ENCODE measurements at regions not wholly inside any gene's neighbourhood (a gene's known extent, or its start where the extent isn't known, plus 50 kb on each side); places are given as distances from the start of the nearest gene placed in this dataset.

GRCh38 chr9:2496934-2497333 lies 124.7 kb upstream of the VLDLR start:
- no peak for TF ChIP-seq CTCF (IDR thresholded peaks at IDR 0.05)
- Mint-ChIP-seq H3K36me3 (ENCODE audit: low read depth) (peaks cover 5% of the 10 kb centered on the region), H3K4me1 (ENCODE audit: low read depth) (peaks cover 21% of the 10 kb centered on the region), H3K4me3 (ENCODE audit: unreplicated experiment) (no peak overlapping the region), H3K27me3 (ENCODE audit: low read depth) (no peaks in the 10 kb centered on the region), H3K9me3 (ENCODE audit: low read depth) (no peaks in the 10 kb centered on the region), H3K27ac (ENCODE audit: unreplicated experiment) (no peak overlapping the region)
- DNase-seq (ENCODE audit: low spot score): no peak

GRCh38 chr9:2497666-2498400 lies 123.8 kb upstream of the VLDLR start:
- H3K27ac Mint-ChIP-seq (ENCODE audit: unreplicated experiment): no peak overlapping the region
- no peaks in the 10 kb centered on the region for H3K9me3 Mint-ChIP-seq (ENCODE audit: low read depth)
- peaks cover 5% of the 10 kb centered on the region for H3K36me3 Mint-ChIP-seq (ENCODE audit: low read depth)
- TF ChIP-seq CTCF (IDR thresholded peaks at IDR 0.05): no peak
- peaks cover 24% of the 10 kb centered on the region for H3K4me1 Mint-ChIP-seq (ENCODE audit: low read depth)
- no peaks in the 10 kb centered on the region for H3K27me3 Mint-ChIP-seq (ENCODE audit: low read depth)
- no peak for DNase-seq (ENCODE audit: low spot score)
- H3K4me3 Mint-ChIP-seq (ENCODE audit: unreplicated experiment): no peak overlapping the region

DNA sequence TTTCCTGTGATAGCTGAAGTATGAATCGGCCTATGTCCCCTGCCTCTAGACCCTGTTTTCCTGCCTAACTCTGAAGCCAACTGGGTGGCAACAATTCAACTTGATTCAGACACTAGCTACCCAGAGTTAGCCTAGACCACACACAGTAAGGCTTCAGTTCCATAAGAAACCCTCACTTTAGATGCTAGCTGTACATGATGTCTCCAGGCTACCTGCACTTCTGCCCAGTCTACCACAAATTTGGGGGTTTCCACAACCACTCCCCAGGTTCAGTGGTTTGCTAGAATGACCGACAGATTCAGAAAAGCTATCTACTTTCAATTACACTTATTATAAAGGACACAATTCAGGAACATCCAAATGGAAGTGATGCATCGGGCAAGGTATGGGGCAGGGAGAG lies 119.4 kb upstream of the VLDLR start:
- no peak for DNase-seq (ENCODE audit: low spot score)
- TF ChIP-seq CTCF (IDR thresholded peaks at IDR 0.05): no peak
- H3K4me1 Mint-ChIP-seq (ENCODE audit: low read depth): peaks cover 20% of the 10 kb centered on the region
- no peaks in the 10 kb centered on the region for H3K27me3 Mint-ChIP-seq (ENCODE audit: low read depth)
- H3K36me3 Mint-ChIP-seq (ENCODE audit: low read depth): peaks cover 14% of the 10 kb centered on the region
- H3K4me3 Mint-ChIP-seq (ENCODE audit: unreplicated experiment): no peak overlapping the region
- H3K27ac Mint-ChIP-seq (ENCODE audit: unreplicated experiment): no peak overlapping the region
- no peaks in the 10 kb centered on the region for H3K9me3 Mint-ChIP-seq (ENCODE audit: low read depth)

DNA sequence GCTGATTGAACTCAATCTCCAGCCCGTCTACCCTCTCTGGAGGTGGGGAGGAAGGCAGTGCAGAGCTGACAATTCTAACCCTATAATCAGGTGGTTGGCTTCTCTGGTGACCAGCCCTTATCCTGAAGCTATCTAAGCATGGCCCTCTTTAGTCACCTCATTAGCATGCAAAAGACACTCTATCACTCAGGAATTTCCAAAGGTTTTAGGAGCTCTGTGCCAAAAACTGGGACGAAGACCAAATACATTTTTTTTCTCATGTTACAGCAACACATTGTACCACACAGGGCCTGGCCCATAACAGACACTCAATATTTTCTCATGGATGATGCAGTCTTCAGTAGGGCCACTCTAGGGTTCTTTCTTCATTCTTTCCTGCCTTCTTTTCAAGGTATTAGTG lies 118.8 kb upstream of the VLDLR start:
- TF ChIP-seq CTCF (IDR thresholded peaks at IDR 0.05): no peak
- no peak for DNase-seq (ENCODE audit: low spot score)
- H3K4me1 Mint-ChIP-seq (ENCODE audit: low read depth): peaks cover 20% of the 10 kb centered on the region
- H3K27ac Mint-ChIP-seq (ENCODE audit: unreplicated experiment): no peak overlapping the region
- H3K4me3 Mint-ChIP-seq (ENCODE audit: unreplicated experiment): no peak overlapping the region
- no peaks in the 10 kb centered on the region for H3K27me3 Mint-ChIP-seq (ENCODE audit: low read depth)
- no peaks in the 10 kb centered on the region for H3K9me3 Mint-ChIP-seq (ENCODE audit: low read depth)
- peaks cover 14% of the 10 kb centered on the region for H3K36me3 Mint-ChIP-seq (ENCODE audit: low read depth)

GRCh38 chr9:2506321-2506720 lies 115.3 kb upstream of the VLDLR start:
- Mint-ChIP-seq H3K9me3 (ENCODE audit: low read depth) (peaks cover 8% of the 10 kb centered on the region), H3K4me1 (ENCODE audit: low read depth) (peaks cover 10% of the 10 kb centered on the region)

More at GRCh38 chr9:2506321-2506720, 115.3 kb upstream of the VLDLR start:
- TF ChIP-seq CTCF (IDR thresholded peaks at IDR 0.05): no peak
- Mint-ChIP-seq H3K27me3 (ENCODE audit: low read depth) (no peaks in the 10 kb centered on the region), H3K4me3 (ENCODE audit: unreplicated experiment) (no peak overlapping the region), H3K36me3 (ENCODE audit: low read depth) (peaks cover 17% of the 10 kb centered on the region), H3K27ac (ENCODE audit: unreplicated experiment) (no peak overlapping the region)
- no peak for DNase-seq (ENCODE audit: low spot score)

Measured in chondrocyte (in vitro differentiated cells).